ENCODE measurements at regions not wholly inside any gene's neighbourhood (a gene's known extent, or its start where the extent isn't known, plus 50 kb on each side); places are given as distances from the start of the nearest gene placed in this dataset.

- Histone ChIP-seq H3K9ac (ENCODE audit: low read depth, low read length, poor library complexity) (no peak overlapping the region), H2BK15ac (ENCODE audit: low read length) (no peak overlapping the region), H4K8ac (ENCODE audit: low read depth, low read length) (no peak overlapping the region), H2BK12ac (ENCODE audit: low read length) (no peak overlapping the region), H2AFZ (ENCODE audit: low read length) (no peak overlapping the region), H3K36me3 (replicated peaks in 1 of 2; ENCODE audit: control insufficient read depth in 2 of 2, insufficient read depth in 2 of 2, low read length in 2 of 2) (no peaks in the 10 kb centered on the region), H2BK5ac (ENCODE audit: low read length) (no peak overlapping the region), H3K4me3 (ENCODE audit: low read length in 2 of 2) (no peak overlapping the region), H4K91ac (ENCODE audit: low read depth, low read length, poor library complexity) (no peak overlapping the region), H3K27ac (replicated peaks; ENCODE audit: low read length) (no peak overlapping the region), H3K23ac (ENCODE audit: low read depth, low read length, poor library complexity) (no peak overlapping the region), H2AK5ac (ENCODE audit: low read depth, low read length) (no peak overlapping the region), H3K79me1 (ENCODE audit: low read depth, low read length) (no peaks in the 10 kb centered on the region), H3K18ac (ENCODE audit: low read length) (no peak overlapping the region), H3K14ac (ENCODE audit: low read length) (no peak overlapping the region), H3K4ac (ENCODE audit: low read length) (no peak overlapping the region), H2BK120ac (ENCODE audit: low read depth, low read length) (no peak overlapping the region), H3K9me3 (replicated peaks in 1 of 2; ENCODE audit: control insufficient read depth in 2 of 2, insufficient read depth in 1 of 2, low read depth in 1 of 2, low read length in 2 of 2) (no peaks in the 10 kb centered on the region), H3K27me3 (ENCODE audit: control insufficient read depth in 3 of 3, insufficient read depth in 3 of 3, low read depth in 1 of 3, low read length in 3 of 3) (no peaks in the 10 kb centered on the region), H3K4me2 (ENCODE audit: insufficient read depth, low read length, poor library complexity, severe bottlenecking) (no peak overlapping the region), H3K4me1 (ENCODE audit: control insufficient read depth in 2 of 2, insufficient read depth in 1 of 2, low read depth in 1 of 2, low read length in 2 of 2) (peaks cover 0 to 2% of the 10 kb centered on the region in 2 donors)
- DNase-seq (ENCODE audit: low spot score): no peak
- WGBS, 2 donors (ENCODE audit: extremely low coverage in 2 of 2, insufficient read length in 2 of 2, insufficient replicate concordance in 1 of 2): no CpG with 5 or more reads among the region's 2 CpGs
Measured at GRCh38 chr16:9594946-9595345, 503.5 kb downstream of the HAPSTR1 start.

DNA sequence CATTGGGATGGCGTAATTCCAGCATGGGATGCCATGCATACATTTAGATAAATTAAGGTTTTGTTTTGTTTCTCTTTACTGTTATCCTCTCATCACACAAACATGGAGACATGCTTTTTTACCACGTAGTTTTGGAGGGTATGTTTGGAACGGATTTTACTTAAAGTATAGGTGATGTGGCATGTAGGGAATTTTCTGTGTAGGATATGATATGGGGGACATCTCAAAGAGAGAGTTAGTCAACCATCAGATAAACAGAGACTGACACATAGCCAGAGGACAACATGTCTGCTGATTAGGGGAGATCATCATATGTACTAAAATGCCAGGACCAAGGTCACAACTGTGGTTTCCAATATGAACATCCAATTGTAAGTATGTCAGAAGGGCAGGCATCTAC lies 503.9 kb downstream of the HAPSTR1 start:
- Histone ChIP-seq H2BK15ac (ENCODE audit: low read length) (no peak overlapping the region), H3K4ac (ENCODE audit: low read length) (no peak overlapping the region), H2AFZ (ENCODE audit: low read length) (no peak overlapping the region), H3K9ac (ENCODE audit: low read depth, low read length, poor library complexity) (no peak overlapping the region), H3K4me3 (ENCODE audit: low read length in 2 of 2) (no peak overlapping the region), H2AK5ac (ENCODE audit: low read depth, low read length) (no peak overlapping the region), H3K27me3 (ENCODE audit: control insufficient read depth in 3 of 3, insufficient read depth in 3 of 3, low read depth in 1 of 3, low read length in 3 of 3) (no peaks in the 10 kb centered on the region), H2BK5ac (ENCODE audit: low read length) (no peak overlapping the region), H3K9me3 (replicated peaks in 1 of 2; ENCODE audit: control insufficient read depth in 2 of 2, insufficient read depth in 1 of 2, low read depth in 1 of 2, low read length in 2 of 2) (no peaks in the 10 kb centered on the region), H2BK120ac (ENCODE audit: low read depth, low read length) (no peak overlapping the region), H3K36me3 (replicated peaks in 1 of 2; ENCODE audit: control insufficient read depth in 2 of 2, insufficient read depth in 2 of 2, low read length in 2 of 2) (no peaks in the 10 kb centered on the region), H3K4me2 (ENCODE audit: insufficient read depth, low read length, poor library complexity, severe bottlenecking) (no peak overlapping the region), H3K27ac (replicated peaks; ENCODE audit: low read length) (no peak overlapping the region), H4K8ac (ENCODE audit: low read depth, low read length) (no peak overlapping the region), H4K91ac (ENCODE audit: low read depth, low read length, poor library complexity) (no peak overlapping the region), H3K79me1 (ENCODE audit: low read depth, low read length) (no peaks in the 10 kb centered on the region), H3K23ac (ENCODE audit: low read depth, low read length, poor library complexity) (no peak overlapping the region), H2BK12ac (ENCODE audit: low read length) (no peak overlapping the region), H3K4me1 (ENCODE audit: control insufficient read depth in 2 of 2, insufficient read depth in 1 of 2, low read depth in 1 of 2, low read length in 2 of 2) (peaks cover 0 to 2% of the 10 kb centered on the region in 2 donors), H3K14ac (ENCODE audit: low read length) (no peak overlapping the region), H3K18ac (ENCODE audit: low read length) (no peak overlapping the region)
- no peak for DNase-seq (ENCODE audit: low spot score)
- WGBS, 2 donors (ENCODE audit: extremely low coverage in 2 of 2, insufficient read length in 2 of 2, insufficient replicate concordance in 1 of 2): 100% methylated on average over 1 of the region's 3 CpGs; no CpG with 5 or more reads in 1 of the 2 donors

GRCh38 chr16:9596788-9597187 lies 505.3 kb downstream of the HAPSTR1 start:
- H3K4me1 ChIP-seq (ENCODE audit: control insufficient read depth in 2 of 2, insufficient read depth in 1 of 2, low read depth in 1 of 2, low read length in 2 of 2): peaks cover 0 to 2% of the 10 kb centered on the region in 2 donors
- H2BK12ac ChIP-seq (ENCODE audit: low read length): no peak overlapping the region
- DNase-seq (ENCODE audit: low spot score): no peak
- no peaks in the 10 kb centered on the region for H3K79me1 ChIP-seq (ENCODE audit: low read depth, low read length)
- H3K9me3 ChIP-seq (replicated peaks in 1 of 2; ENCODE audit: control insufficient read depth in 2 of 2, insufficient read depth in 1 of 2, low read depth in 1 of 2, low read length in 2 of 2): no peaks in the 10 kb centered on the region
- H3K23ac ChIP-seq (ENCODE audit: low read depth, low read length, poor library complexity): no peak overlapping the region
- no peak overlapping the region for H3K4me3 ChIP-seq (ENCODE audit: low read length in 2 of 2)
- no peak overlapping the region for H3K4me2 ChIP-seq (ENCODE audit: insufficient read depth, low read length, poor library complexity, severe bottlenecking)
- no peak overlapping the region for H3K18ac ChIP-seq (ENCODE audit: low read length)
- H2BK5ac ChIP-seq (ENCODE audit: low read length): no peak overlapping the region
- no peak overlapping the region for H3K14ac ChIP-seq (ENCODE audit: low read length)
- no peak overlapping the region for H3K4ac ChIP-seq (ENCODE audit: low read length)
- H4K91ac ChIP-seq (ENCODE audit: low read depth, low read length, poor library complexity): no peak overlapping the region
- H2BK120ac ChIP-seq (ENCODE audit: low read depth, low read length): no peak overlapping the region
- no CpG with 5 or more reads among the region's 4 CpGs for WGBS, 2 donors (ENCODE audit: extremely low coverage in 2 of 2, insufficient read length in 2 of 2, insufficient replicate concordance in 1 of 2)
- no peak overlapping the region for H3K27ac ChIP-seq (replicated peaks; ENCODE audit: low read length)
- H2BK15ac ChIP-seq (ENCODE audit: low read length): no peak overlapping the region
- H3K27me3 ChIP-seq (ENCODE audit: control insufficient read depth in 3 of 3, insufficient read depth in 3 of 3, low read depth in 1 of 3, low read length in 3 of 3): no peaks in the 10 kb centered on the region
- no peak overlapping the region for H2AK5ac ChIP-seq (ENCODE audit: low read depth, low read length)
- H3K9ac ChIP-seq (ENCODE audit: low read depth, low read length, poor library complexity): no peak overlapping the region
- no peak overlapping the region for H2AFZ ChIP-seq (ENCODE audit: low read length)
- H3K36me3 ChIP-seq (replicated peaks in 1 of 2; ENCODE audit: control insufficient read depth in 2 of 2, insufficient read depth in 2 of 2, low read length in 2 of 2): no peaks in the 10 kb centered on the region
- no peak overlapping the region for H4K8ac ChIP-seq (ENCODE audit: low read depth, low read length)

- Histone ChIP-seq H3K18ac (ENCODE audit: low read length) (no peak overlapping the region), H4K8ac (ENCODE audit: low read depth, low read length) (no peak overlapping the region), H2BK15ac (ENCODE audit: low read length) (no peak overlapping the region), H3K27ac (replicated peaks; ENCODE audit: low read length) (no peak overlapping the region), H3K4me2 (ENCODE audit: insufficient read depth, low read length, poor library complexity, severe bottlenecking) (no peak overlapping the region), H3K4ac (ENCODE audit: low read length) (no peak overlapping the region), H3K4me3 (ENCODE audit: low read length in 2 of 2) (no peak overlapping the region), H2AK5ac (ENCODE audit: low read depth, low read length) (no peak overlapping the region), H3K9ac (ENCODE audit: low read depth, low read length, poor library complexity) (no peak overlapping the region), H2AFZ (ENCODE audit: low read length) (no peak overlapping the region), H4K91ac (ENCODE audit: low read depth, low read length, poor library complexity) (no peak overlapping the region), H2BK12ac (ENCODE audit: low read length) (no peak overlapping the region), H3K36me3 (replicated peaks in 1 of 2; ENCODE audit: control insufficient read depth in 2 of 2, insufficient read depth in 2 of 2, low read length in 2 of 2) (no peaks in the 10 kb centered on the region), H3K23ac (ENCODE audit: low read depth, low read length, poor library complexity) (no peak overlapping the region), H3K9me3 (replicated peaks in 1 of 2; ENCODE audit: control insufficient read depth in 2 of 2, insufficient read depth in 1 of 2, low read depth in 1 of 2, low read length in 2 of 2) (no peaks in the 10 kb centered on the region), H3K27me3 (ENCODE audit: control insufficient read depth in 3 of 3, insufficient read depth in 3 of 3, low read depth in 1 of 3, low read length in 3 of 3) (no peaks in the 10 kb centered on the region), H3K14ac (ENCODE audit: low read length) (no peak overlapping the region), H2BK5ac (ENCODE audit: low read length) (no peak overlapping the region), H3K79me1 (ENCODE audit: low read depth, low read length) (no peaks in the 10 kb centered on the region), H3K4me1 (ENCODE audit: control insufficient read depth in 2 of 2, insufficient read depth in 1 of 2, low read depth in 1 of 2, low read length in 2 of 2) (peaks cover 0 to 2% of the 10 kb centered on the region in 2 donors), H2BK120ac (ENCODE audit: low read depth, low read length) (no peak overlapping the region)
- no peak for DNase-seq (ENCODE audit: low spot score)
- WGBS, 2 donors (ENCODE audit: extremely low coverage in 2 of 2, insufficient read length in 2 of 2, insufficient replicate concordance in 1 of 2): no CpG with 5 or more reads among the region's 9 CpGs
Measured at GRCh38 chr16:9597967-9598730, 506.7 kb downstream of the HAPSTR1 start.

All from neuronal stem cell (in vitro differentiated cells).